GM19351 (cell line): ENCODE measurements at regions not wholly inside any gene's neighbourhood (a gene's known extent, or its start where the extent isn't known, plus 50 kb on each side); places are given as distances from the start of the nearest gene placed in this dataset.

Experiments used
- ATAC-seq: cut with Tn5 transposase; IDR thresholded peaks from one replicate; pipeline ENCODE4 v1.9.1; 2021; ENCODE audit warnings: mild to moderate bottlenecking, moderate library complexity; ENCODE audit not compliant: unreplicated experiment

GRCh38 chr13:75915066-75915465 lies 278.9 kb downstream of the LMO7 start:
- ATAC-seq = no peak

- ATAC-seq = no peak
Measured at GRCh38 chr13:75913925-75914324, 277.8 kb downstream of the LMO7 start.

- ATAC-seq = no peak
Measured at GRCh38 chr13:75910591-75910990, 274.5 kb downstream of the LMO7 start.
